IMR-90 (cell line): ENCODE measurements at regions not wholly inside any gene's neighbourhood (a gene's known extent, or its start where the extent isn't known, plus 50 kb on each side); places are given as distances from the start of the nearest gene placed in this dataset.

ENCODE experiments used
- ATAC-seq: fragments of 200-7000 bp; cut with Tn5 transposase; 2 replicates; pipeline ENCODE4 v1.9.1; 2020; ENCODE audit warnings: low read depth, mild to moderate bottlenecking, moderate library complexity
- BruUV-seq: library from RNA; stranded (reverse); fragments of 400-500 nt; replicated peaks from 2 replicates; lab custom pipeline; 2021; lab: Mats Ljungman, UMichigan
- CTCF ChIA-PET: fragments of 300-600 bp; formaldehyde crosslinking; extraction: SDS; loops from one replicate; lab custom pipeline; 2021; ENCODE audit warnings: antibody characterized with exemption; lab: Yijun Ruan, JAX
- POLR2A ChIA-PET: fragments of 300-600 bp; sonication (Branson Sonifier 250); formaldehyde crosslinking; loops from one replicate; lab custom pipeline; 2022; ENCODE audit warnings: antibody characterized with exemption; ENCODE audit not compliant: unreplicated experiment; lab: Charles Lee
- DNase-seq: peaks from one replicate; pipeline ENCODE4 v3.0.0; 2013
- H2AFZ ChIP-seq: replicated peaks from 2 replicates; pipeline ENCODE3; 2013; ENCODE audit warnings: low read length, mild to moderate bottlenecking; ENCODE audit not compliant: poor library complexity
- H2AK5ac ChIP-seq: 2 replicates; pipeline ENCODE4 v1.6.1; 2013; ENCODE audit warnings: low read depth, low read length, inconsistent platforms
- H2AK9ac ChIP-seq: replicated peaks from 2 replicates; pipeline ENCODE3; 2013; ENCODE audit warnings: mild to moderate bottlenecking, low read depth, low read length, moderate library complexity; ENCODE audit not compliant: poor library complexity
- H2BK120ac ChIP-seq: 2 replicates; pipeline ENCODE4 v1.6.1; 2013; ENCODE audit warnings: low read depth, low read length, inconsistent platforms
- H2BK15ac ChIP-seq: 3 replicates; pipeline ENCODE4 v1.6.1; 2013; ENCODE audit warnings: low read depth, low read length, inconsistent platforms
- H2BK20ac ChIP-seq: 2 replicates; pipeline ENCODE4 v1.6.1; 2013; ENCODE audit warnings: low read depth, mild to moderate bottlenecking, inconsistent platforms, low read length, moderate library complexity
- H2BK5ac ChIP-seq: 2 replicates; pipeline ENCODE4 v1.6.1; 2013; ENCODE audit warnings: mild to moderate bottlenecking, low read depth, low read length, inconsistent platforms; ENCODE audit not compliant: poor library complexity, severe bottlenecking
- H3K14ac ChIP-seq: replicated peaks from 2 replicates; pipeline ENCODE4 v1.6.1; 2013; ENCODE audit warnings: low read depth, low read length, inconsistent platforms
- H3K18ac ChIP-seq: 2 replicates; pipeline ENCODE4 v1.6.1; 2013; ENCODE audit warnings: low read depth, low read length, control low read depth
- H3K23ac ChIP-seq: 2 replicates; pipeline ENCODE4 v1.6.1; 2013; ENCODE audit warnings: low read depth, low read length, inconsistent platforms
- H3K27ac ChIP-seq: 2 replicates; pipeline ENCODE4 v1.5.1; 2013; ENCODE audit warnings: mild to moderate bottlenecking, control low read depth, low read length; ENCODE audit not compliant: insufficient read depth
- H3K27me3 ChIP-seq: 2 replicates; pipeline ENCODE4 v1.6.1; 2013; ENCODE audit warnings: low read length; ENCODE audit not compliant: control insufficient read depth, insufficient read depth
- H3K36me3 ChIP-seq: 2 replicates; pipeline ENCODE4 v1.6.1; 2013; ENCODE audit warnings: low read length, mixed read lengths; ENCODE audit not compliant: control insufficient read depth, insufficient read depth
- H3K4ac ChIP-seq: 2 replicates; pipeline ENCODE4 v1.6.1; 2013; ENCODE audit warnings: low read depth, low read length, inconsistent platforms
- H3K4me1 ChIP-seq: 2 replicates; pipeline ENCODE4 v1.6.1; 2013; ENCODE audit warnings: low read length, mixed read lengths; ENCODE audit not compliant: control insufficient read depth, insufficient read depth
- H3K4me2 ChIP-seq: 2 replicates; pipeline ENCODE4 v1.6.1; 2013; ENCODE audit warnings: low read depth, mild to moderate bottlenecking, control low read depth, low read length, moderate library complexity
- H3K4me3 ChIP-seq: 2 replicates; pipeline ENCODE4 v1.5.1; 2013; ENCODE audit warnings: low read depth, mild to moderate bottlenecking, control low read depth, low read length, moderate library complexity; ENCODE audit not compliant: insufficient read depth
- H3K56ac ChIP-seq: 2 replicates; pipeline ENCODE4 v1.6.1; 2013; ENCODE audit warnings: low read length, inconsistent platforms; ENCODE audit not compliant: insufficient read depth; ENCODE audit errors: extremely low read depth
- H3K79me1 ChIP-seq, 2 experiments: 2 replicates each; pipeline ENCODE4 v1.6.1; 2013; ENCODE audit warnings: low read length in 2 of 2, inconsistent platforms in 1 of 2, low read depth in 1 of 2
- H3K9ac ChIP-seq: 2 replicates; pipeline ENCODE4 v1.6.1; 2013; ENCODE audit warnings: low read depth, low read length, control low read depth
- H3K9me1 ChIP-seq: 2 replicates; pipeline ENCODE4 v1.6.1; 2013; ENCODE audit warnings: low read length, inconsistent platforms; ENCODE audit not compliant: insufficient read depth
- H3K9me3 ChIP-seq: 2 replicates; pipeline ENCODE4 v1.6.1; 2013; ENCODE audit warnings: low read length; ENCODE audit not compliant: control insufficient read depth, insufficient read depth
- H4K20me1 ChIP-seq: 2 replicates; pipeline ENCODE4 v1.6.1; 2013; ENCODE audit warnings: low read length, inconsistent platforms; ENCODE audit not compliant: insufficient read depth
- H4K5ac ChIP-seq: 2 replicates; pipeline ENCODE4 v1.6.1; 2013; ENCODE audit warnings: mild to moderate bottlenecking, low read depth, low read length, control low read depth
- H4K8ac ChIP-seq, 2 experiments: 2 replicates each; pipeline ENCODE4 v1.6.1; 2013; ENCODE audit warnings: low read depth in 2 of 2, low read length in 2 of 2, control low read depth in 1 of 2, inconsistent platforms in 1 of 2
- H4K91ac ChIP-seq: 2 replicates; pipeline ENCODE4 v1.6.1; 2013; ENCODE audit warnings: low read depth, low read length, inconsistent platforms; ENCODE audit not compliant: insufficient read depth
- BHLHE40 ChIP-seq: fragments of 150-350 bp; IDR thresholded peaks from 2 replicates; pipeline ENCODE4 v1.6.1; 2016; ENCODE audit warnings: mild to moderate bottlenecking, low read depth, low read length
- CEBPB ChIP-seq: IDR thresholded peaks from 2 replicates; pipeline ENCODE4 v1.6.1; 2012; ENCODE audit warnings: low read depth, low read length, improper control_type of control experiment
- CHD1 ChIP-seq: IDR thresholded peaks from 2 replicates; pipeline ENCODE4 v1.6.1; 2012; ENCODE audit warnings: low read depth, low read length, improper control_type of control experiment
- FOS ChIP-seq: fragments of 150-350 bp; IDR thresholded peaks from 2 replicates; pipeline ENCODE4 v1.6.1; 2016; ENCODE audit warnings: low read depth, low read length
- MAZ ChIP-seq: IDR thresholded peaks from 2 replicates; pipeline ENCODE4 v1.6.1; 2012; ENCODE audit warnings: low read depth, mild to moderate bottlenecking, low read length, improper control_type of control experiment, moderate library complexity, borderline replicate concordance
- MXI1 ChIP-seq: IDR thresholded peaks from 2 replicates; pipeline ENCODE4 v1.6.1; 2012; ENCODE audit warnings: low read depth, mild to moderate bottlenecking, low read length, moderate library complexity, borderline replicate concordance
- NFE2L2 ChIP-seq: fragments of 150-350 bp; IDR thresholded peaks from 2 replicates; pipeline ENCODE4 v1.6.1; 2016; ENCODE audit warnings: low read depth, mild to moderate bottlenecking, low read length
- POLR2A ChIP-seq: IDR thresholded peaks from 2 replicates; pipeline ENCODE4 v1.6.1; 2012; ENCODE audit warnings: mild to moderate bottlenecking, low read depth, low read length
- RAD21 ChIP-seq: IDR thresholded peaks from 2 replicates; pipeline ENCODE4 v1.6.1; 2012; ENCODE audit warnings: low read length, improper control_type of control experiment
- RCOR1 ChIP-seq: IDR thresholded peaks from 2 replicates; pipeline ENCODE4 v1.6.1; 2012; ENCODE audit warnings: mild to moderate bottlenecking, low read length, improper control_type of control experiment; ENCODE audit not compliant: insufficient replicate concordance
- RFX5 ChIP-seq: IDR thresholded peaks from 2 replicates; pipeline ENCODE4 v1.8.0; 2012; ENCODE audit warnings: low read depth, mild to moderate bottlenecking, low read length, moderate library complexity
- SMC3 ChIP-seq: fragments of 150-350 bp; IDR thresholded peaks from 2 replicates; pipeline ENCODE4 v1.6.1; 2016; ENCODE audit warnings: low read depth, mild to moderate bottlenecking, antibody characterized with exemption, low read length, moderate library complexity
- WGBS, 2 experiments: methylation state at CpG; one replicate each; pipeline versions ENCODE4 v1.1.5 to v1.1.7; 2013; ENCODE audit warnings: missing lambda C conversion rate in 2 of 2; ENCODE audit not compliant: insufficient read length in 1 of 2; ENCODE audit errors: extremely low coverage in 2 of 2; 5-methylcytosine and 5-hydroxymethylcytosine counted together
- dilution Hi-C: fragments of 300-500 bp; cut with HindIII; formaldehyde crosslinking; loops from one replicate; pipeline ENCODE4 v1.14.3; 2018; ENCODE audit warnings: low sequenced_read_pairs; ENCODE audit not compliant: unreplicated experiment
- in situ Hi-C: fragments of 300-500 bp; cut with MboI; formaldehyde crosslinking; loops from 3 replicates; pipeline ENCODE4 v1.14.3; 2019; ENCODE audit warnings: low sequenced_read_pairs, inconsistent platforms, mixed read lengths
- intact Hi-C: fragments of 100-400 bp; cut with micrococcal nuclease; formaldehyde crosslinking; loops from 2 replicates; pipeline ENCODE4 v1.10.0; 2022
- TF ChIP-seq, protein P1 (sequence below): conservative IDR thresholded peaks from 2 replicates; pipeline ENCODE4 v1.5.1; 2012; ENCODE audit warnings: mild to moderate bottlenecking, low read depth, low read length, improper control_type of control experiment
- TF ChIP-seq, protein P2 (sequence below): fragments of 150-350 bp; IDR thresholded peaks from 2 replicates; pipeline ENCODE4 v1.6.1; 2017; ENCODE audit warnings: mild to moderate bottlenecking, antibody characterized with exemption, low read length, low read depth
- TF ChIP-seq, protein P3 (sequence below): fragments of 150-350 bp; IDR thresholded peaks from 2 replicates; pipeline ENCODE4 v1.6.1; 2016; ENCODE audit warnings: low read depth, mild to moderate bottlenecking, low read length, moderate library complexity, borderline replicate concordance

DNA sequence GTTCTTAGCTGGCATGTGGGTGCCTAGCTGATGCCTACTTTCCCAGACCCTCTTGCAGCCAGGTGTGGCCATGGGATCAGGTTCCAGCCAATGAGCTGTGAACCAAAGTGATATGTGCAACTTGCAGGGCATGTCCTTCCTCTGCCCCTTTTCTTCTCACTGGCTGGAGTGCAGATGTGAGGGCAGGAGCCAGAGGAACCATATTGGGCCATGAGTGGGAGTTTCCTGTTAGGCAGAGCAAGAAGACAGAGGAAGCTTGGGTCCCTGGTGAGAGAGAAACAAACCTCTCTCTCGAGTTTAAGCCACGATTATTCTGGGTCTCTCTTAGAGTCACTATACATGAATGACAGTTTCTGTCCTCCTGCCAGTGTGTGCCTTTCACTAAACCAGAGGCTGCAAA is 120.4 kb upstream of the STX18 start:
- no TSS peak for BruUV-seq
- H4K20me1 ChIP-seq, result no peaks in the 10 kb centered on the region
- no peak overlapping the region for H2AFZ ChIP-seq
- dilution Hi-C loops, result no loop called here
- H3K9ac ChIP-seq, result no peak overlapping the region
- no peak overlapping the region for H4K8ac ChIP-seq
- peak overlapping the region; percentile 29; the same call in 1 of the 2 replicates for H3K4ac ChIP-seq
- in situ Hi-C loops, result no loop called here
- H3K27ac ChIP-seq, result no peak overlapping the region
- intact Hi-C loops, result no loop called here
- CTCF ChIA-PET, result no interaction called here
- ATAC-seq (no peak), DNase-seq (no peak)
- 0 out of 2 replicates have a peak overlapping the region, but pooled peaks have one; percentile 14 for H2BK120ac ChIP-seq
- no peak overlapping the region for H3K14ac ChIP-seq
- WGBS, 2 experiments, result no CpG with 5 or more reads among the region's 2 CpGs
- H3K4me2 ChIP-seq, result no peak overlapping the region
- H2BK20ac ChIP-seq, result peak overlapping the region; percentile 2; the same call in 1 of the 2 replicates
- no peak overlapping the region for H4K91ac ChIP-seq
- H3K18ac ChIP-seq, result no peak overlapping the region
- no peaks in the 10 kb centered on the region for H3K27me3 ChIP-seq
- peaks cover 15% of the 10 kb centered on the region for H3K4me1 ChIP-seq
- no peaks in the 10 kb centered on the region for H3K36me3 ChIP-seq
- no peak overlapping the region for H3K56ac ChIP-seq
- no peak overlapping the region for H3K4me3 ChIP-seq
- H2AK9ac ChIP-seq, result peak overlapping the region; percentile 15
- peaks cover 5% of the 10 kb centered on the region; the same call in 1 of the 2 replicates for H3K9me3 ChIP-seq
- H3K23ac ChIP-seq, result no peak overlapping the region
- TF ChIP-seq POLR2A (no peak), SMC3 (no peak), BHLHE40 (no peak), RFX5 (no peak), FOS (no peak), CEBPB (no peak), RCOR1 (no peak), MAZ (no peak), NFE2L2 (no peak), CHD1 (no peak), MXI1 (no peak), RAD21 (no peak)
- TF ChIP-seq, protein P1, sequence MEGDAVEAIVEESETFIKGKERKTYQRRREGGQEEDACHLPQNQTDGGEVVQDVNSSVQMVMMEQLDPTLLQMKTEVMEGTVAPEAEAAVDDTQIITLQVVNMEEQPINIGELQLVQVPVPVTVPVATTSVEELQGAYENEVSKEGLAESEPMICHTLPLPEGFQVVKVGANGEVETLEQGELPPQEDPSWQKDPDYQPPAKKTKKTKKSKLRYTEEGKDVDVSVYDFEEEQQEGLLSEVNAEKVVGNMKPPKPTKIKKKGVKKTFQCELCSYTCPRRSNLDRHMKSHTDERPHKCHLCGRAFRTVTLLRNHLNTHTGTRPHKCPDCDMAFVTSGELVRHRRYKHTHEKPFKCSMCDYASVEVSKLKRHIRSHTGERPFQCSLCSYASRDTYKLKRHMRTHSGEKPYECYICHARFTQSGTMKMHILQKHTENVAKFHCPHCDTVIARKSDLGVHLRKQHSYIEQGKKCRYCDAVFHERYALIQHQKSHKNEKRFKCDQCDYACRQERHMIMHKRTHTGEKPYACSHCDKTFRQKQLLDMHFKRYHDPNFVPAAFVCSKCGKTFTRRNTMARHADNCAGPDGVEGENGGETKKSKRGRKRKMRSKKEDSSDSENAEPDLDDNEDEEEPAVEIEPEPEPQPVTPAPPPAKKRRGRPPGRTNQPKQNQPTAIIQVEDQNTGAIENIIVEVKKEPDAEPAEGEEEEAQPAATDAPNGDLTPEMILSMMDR, result no peak
- TF ChIP-seq, protein P2, sequence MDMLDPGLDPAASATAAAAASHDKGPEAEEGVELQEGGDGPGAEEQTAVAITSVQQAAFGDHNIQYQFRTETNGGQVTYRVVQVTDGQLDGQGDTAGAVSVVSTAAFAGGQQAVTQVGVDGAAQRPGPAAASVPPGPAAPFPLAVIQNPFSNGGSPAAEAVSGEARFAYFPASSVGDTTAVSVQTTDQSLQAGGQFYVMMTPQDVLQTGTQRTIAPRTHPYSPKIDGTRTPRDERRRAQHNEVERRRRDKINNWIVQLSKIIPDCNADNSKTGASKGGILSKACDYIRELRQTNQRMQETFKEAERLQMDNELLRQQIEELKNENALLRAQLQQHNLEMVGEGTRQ, result no peak
- TF ChIP-seq, protein P3, sequence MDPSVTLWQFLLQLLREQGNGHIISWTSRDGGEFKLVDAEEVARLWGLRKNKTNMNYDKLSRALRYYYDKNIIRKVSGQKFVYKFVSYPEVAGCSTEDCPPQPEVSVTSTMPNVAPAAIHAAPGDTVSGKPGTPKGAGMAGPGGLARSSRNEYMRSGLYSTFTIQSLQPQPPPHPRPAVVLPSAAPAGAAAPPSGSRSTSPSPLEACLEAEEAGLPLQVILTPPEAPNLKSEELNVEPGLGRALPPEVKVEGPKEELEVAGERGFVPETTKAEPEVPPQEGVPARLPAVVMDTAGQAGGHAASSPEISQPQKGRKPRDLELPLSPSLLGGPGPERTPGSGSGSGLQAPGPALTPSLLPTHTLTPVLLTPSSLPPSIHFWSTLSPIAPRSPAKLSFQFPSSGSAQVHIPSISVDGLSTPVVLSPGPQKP, result no peak
- H2BK5ac ChIP-seq, result no peak overlapping the region
- no peaks in the 10 kb centered on the region for H3K79me1 ChIP-seq
- peak overlapping the region; percentile 45 for H2AK5ac ChIP-seq
- POLR2A ChIA-PET, result no interaction called here
- peak overlapping the region; percentile 79; the same call in 1 of the 3 replicates for H2BK15ac ChIP-seq
- H3K9me1 ChIP-seq, result peaks cover 10% of the 10 kb centered on the region; the same call in 1 of the 2 replicates
- no peak overlapping the region for H4K5ac ChIP-seq
